ENCODE measurements at regions not wholly inside any gene's neighbourhood (a gene's known extent, or its start where the extent isn't known, plus 50 kb on each side); places are given as distances from the start of the nearest gene placed in this dataset.

DNA sequence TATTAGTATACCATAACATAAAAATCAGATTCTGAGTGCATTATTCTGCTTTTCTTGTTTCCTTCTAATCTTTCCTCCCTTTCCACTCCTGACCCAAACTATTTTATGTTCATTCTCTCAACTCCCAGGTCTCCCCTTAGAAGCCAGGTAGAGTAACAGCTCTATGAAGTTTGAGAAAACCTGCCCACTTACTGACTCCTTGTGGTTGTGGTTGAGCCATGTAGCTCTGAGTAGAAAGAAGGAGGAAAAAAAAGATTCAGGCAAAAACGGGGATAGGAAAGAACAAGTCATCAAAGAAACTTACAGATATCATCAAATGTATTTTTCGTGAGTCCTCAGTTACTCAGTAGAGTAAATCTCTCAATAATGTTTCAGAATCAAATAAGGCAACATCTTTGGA lies 216.7 kb downstream of the PMP22 start:
- H3K4me3 Mint-ChIP-seq, result no peak overlapping the region
- no peak overlapping the region for H3K27ac Mint-ChIP-seq
- H3K4me1 Mint-ChIP-seq, result no peaks in the 10 kb centered on the region
- DNase-seq (no peak), ATAC-seq (replicated peaks) (no peak)
- H3K36me3 Mint-ChIP-seq, result no peaks in the 10 kb centered on the region
- H3K27me3 Mint-ChIP-seq, result peaks cover 14 to 35% of the 10 kb centered on the region in 2 donors
- no peaks in the 10 kb centered on the region for H3K9me3 Mint-ChIP-seq

DNA sequence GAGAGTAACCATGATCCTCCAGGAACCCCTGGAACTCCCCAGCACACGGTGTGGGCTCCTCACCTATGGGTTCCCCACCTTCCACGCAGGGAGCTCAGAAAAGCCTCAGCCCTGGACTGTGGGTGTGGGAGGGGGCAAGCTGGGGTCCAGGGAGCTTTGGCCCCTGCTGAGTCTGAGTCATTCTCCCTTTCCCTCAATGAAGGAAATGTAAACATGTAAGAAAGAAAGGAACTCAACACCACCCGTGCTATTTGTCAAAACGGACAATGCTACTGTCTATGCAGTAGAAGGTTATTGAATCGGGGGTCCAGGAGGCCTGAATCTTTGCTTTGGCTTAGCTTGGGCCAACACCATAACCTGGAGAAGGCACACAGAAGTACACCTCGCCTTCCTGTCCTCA lies 222.8 kb downstream of the PMP22 start:
- no peaks in the 10 kb centered on the region for H3K4me1 Mint-ChIP-seq
- no peak overlapping the region for H3K4me3 Mint-ChIP-seq
- H3K27ac Mint-ChIP-seq, result no peak overlapping the region
- no peaks in the 10 kb centered on the region for H3K9me3 Mint-ChIP-seq
- H3K27me3 Mint-ChIP-seq, result peaks cover 0 to 10% of the 10 kb centered on the region in 2 donors
- no peak for DNase-seq
- no peak for ATAC-seq (replicated peaks)
- no peaks in the 10 kb centered on the region for H3K36me3 Mint-ChIP-seq

GRCh38 chr17:15039366-15039765 lies 225.8 kb downstream of the PMP22 start:
- peaks cover 7 to 8% of the 10 kb centered on the region in 2 donors for H3K27me3 Mint-ChIP-seq
- H3K36me3 Mint-ChIP-seq, result no peaks in the 10 kb centered on the region
- no peak overlapping the region for H3K4me3 Mint-ChIP-seq
- no peaks in the 10 kb centered on the region for H3K4me1 Mint-ChIP-seq
- peaks cover 0 to 3% of the 10 kb centered on the region in 2 donors for H3K9me3 Mint-ChIP-seq
- H3K27ac Mint-ChIP-seq, result no peak overlapping the region
- DNase-seq, result no peak
- no peak for ATAC-seq (replicated peaks)

DNA sequence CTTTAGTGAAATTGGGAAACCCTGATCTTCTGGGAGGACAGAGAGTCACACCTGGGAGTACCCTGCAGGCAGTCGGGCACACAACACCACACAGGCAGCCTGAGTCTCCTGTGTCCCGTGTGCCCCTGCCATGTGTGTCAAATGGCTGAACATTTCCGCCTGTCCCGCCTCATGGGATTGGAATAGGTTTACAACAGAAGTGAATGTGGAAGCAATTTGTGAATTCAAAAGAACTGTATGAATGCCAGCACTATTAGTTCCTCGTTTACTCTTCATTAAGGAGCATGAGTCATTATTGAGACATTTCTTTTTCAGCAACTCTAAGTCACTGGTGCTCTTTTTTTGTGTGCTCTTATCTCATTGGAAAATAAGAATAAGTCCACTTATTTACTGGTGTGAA lies 226.5 kb downstream of the PMP22 start:
- H3K27ac Mint-ChIP-seq, result no peak overlapping the region
- peaks cover 5 to 7% of the 10 kb centered on the region in 2 donors for H3K27me3 Mint-ChIP-seq
- H3K4me1 Mint-ChIP-seq, result no peaks in the 10 kb centered on the region
- DNase-seq, result no peak
- ATAC-seq (replicated peaks), result no peak
- H3K4me3 Mint-ChIP-seq, result no peak overlapping the region
- H3K36me3 Mint-ChIP-seq, result no peaks in the 10 kb centered on the region
- H3K9me3 Mint-ChIP-seq, result peaks cover 0 to 3% of the 10 kb centered on the region in 2 donors

- no peak overlapping the region for H3K27ac Mint-ChIP-seq
- no peak overlapping the region for H3K4me3 Mint-ChIP-seq
- no peaks in the 10 kb centered on the region for H3K36me3 Mint-ChIP-seq
- DNase-seq, result no peak
- no peak for ATAC-seq (replicated peaks)
- H3K9me3 Mint-ChIP-seq, result peaks cover 0 to 3% of the 10 kb centered on the region in 2 donors
- H3K27me3 Mint-ChIP-seq, result peaks cover 9 to 22% of the 10 kb centered on the region in 2 donors
- H3K4me1 Mint-ChIP-seq, result no peaks in the 10 kb centered on the region
Observed at GRCh38 chr17:15036238-15036637, 228.9 kb downstream of the PMP22 start.

GRCh38 chr17:15031975-15032374 lies 233.2 kb downstream of the PMP22 start:
- H3K9me3 Mint-ChIP-seq, result peaks cover 0 to 3% of the 10 kb centered on the region in 2 donors
- no peak overlapping the region for H3K4me3 Mint-ChIP-seq
- DNase-seq (no peak), ATAC-seq (replicated peaks) (no peak)
- H3K27ac Mint-ChIP-seq, result no peak overlapping the region
- H3K36me3 Mint-ChIP-seq, result no peaks in the 10 kb centered on the region
- no peaks in the 10 kb centered on the region for H3K4me1 Mint-ChIP-seq
- peaks cover 14 to 22% of the 10 kb centered on the region in 2 donors for H3K27me3 Mint-ChIP-seq

DNA sequence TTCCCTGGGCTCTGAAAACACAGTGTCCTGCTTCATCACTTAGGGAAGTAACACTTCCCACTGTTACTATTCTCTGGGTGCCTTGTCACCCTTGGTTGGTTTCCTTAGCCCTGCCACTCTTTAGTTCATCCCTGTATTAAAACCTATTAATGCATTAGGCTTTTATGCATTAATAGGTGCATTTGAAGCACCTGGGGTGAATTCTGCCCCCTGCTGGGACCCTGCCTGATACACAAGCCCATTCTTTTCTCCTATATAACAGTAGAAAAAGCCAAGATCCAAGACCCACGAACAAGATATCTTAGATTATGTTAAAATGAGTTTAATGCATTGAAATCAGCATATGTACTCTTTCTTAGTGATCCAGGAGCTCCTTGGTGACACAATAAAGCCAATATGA lies 235.7 kb downstream of the PMP22 start:
- peaks cover 16 to 21% of the 10 kb centered on the region in 2 donors for H3K27me3 Mint-ChIP-seq
- H3K9me3 Mint-ChIP-seq, result no peaks in the 10 kb centered on the region
- H3K4me1 Mint-ChIP-seq, result no peaks in the 10 kb centered on the region
- DNase-seq, result no peak
- H3K27ac Mint-ChIP-seq, result no peak overlapping the region
- no peak for ATAC-seq (replicated peaks)
- H3K4me3 Mint-ChIP-seq, result no peak overlapping the region
- H3K36me3 Mint-ChIP-seq, result no peaks in the 10 kb centered on the region

GRCh38 chr17:15027853-15028252 lies 237.3 kb downstream of the PMP22 start:
- Mint-ChIP-seq H3K4me1 (no peaks in the 10 kb centered on the region), H3K27ac (no peak overlapping the region), H3K36me3 (no peaks in the 10 kb centered on the region), H3K4me3 (no peak overlapping the region), H3K27me3 (peaks cover 16 to 19% of the 10 kb centered on the region in 2 donors), H3K9me3 (peaks cover 0 to 2% of the 10 kb centered on the region in 2 donors)
- DNase-seq (no peak), ATAC-seq (replicated peaks) (no peak)

DNA sequence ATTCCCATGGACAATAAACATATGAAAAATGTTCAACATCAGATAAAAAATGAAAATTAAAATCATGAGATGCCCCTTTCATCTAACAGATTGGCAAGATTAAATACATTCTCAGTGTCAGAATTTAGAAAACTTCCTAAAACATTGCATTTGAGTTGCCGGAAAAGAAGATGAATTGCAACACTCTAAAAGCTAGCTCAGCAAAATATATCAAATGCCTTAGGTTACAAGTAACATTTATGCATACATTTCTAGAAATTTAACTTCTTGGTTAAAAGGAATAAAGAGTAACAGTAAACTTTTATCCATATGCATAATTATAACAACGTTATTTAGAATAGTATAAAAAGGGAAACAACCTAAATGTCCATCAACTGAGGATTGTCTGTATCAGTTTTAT lies 239.0 kb downstream of the PMP22 start:
- peaks cover 6 to 11% of the 10 kb centered on the region in 2 donors for H3K27me3 Mint-ChIP-seq

DNA sequence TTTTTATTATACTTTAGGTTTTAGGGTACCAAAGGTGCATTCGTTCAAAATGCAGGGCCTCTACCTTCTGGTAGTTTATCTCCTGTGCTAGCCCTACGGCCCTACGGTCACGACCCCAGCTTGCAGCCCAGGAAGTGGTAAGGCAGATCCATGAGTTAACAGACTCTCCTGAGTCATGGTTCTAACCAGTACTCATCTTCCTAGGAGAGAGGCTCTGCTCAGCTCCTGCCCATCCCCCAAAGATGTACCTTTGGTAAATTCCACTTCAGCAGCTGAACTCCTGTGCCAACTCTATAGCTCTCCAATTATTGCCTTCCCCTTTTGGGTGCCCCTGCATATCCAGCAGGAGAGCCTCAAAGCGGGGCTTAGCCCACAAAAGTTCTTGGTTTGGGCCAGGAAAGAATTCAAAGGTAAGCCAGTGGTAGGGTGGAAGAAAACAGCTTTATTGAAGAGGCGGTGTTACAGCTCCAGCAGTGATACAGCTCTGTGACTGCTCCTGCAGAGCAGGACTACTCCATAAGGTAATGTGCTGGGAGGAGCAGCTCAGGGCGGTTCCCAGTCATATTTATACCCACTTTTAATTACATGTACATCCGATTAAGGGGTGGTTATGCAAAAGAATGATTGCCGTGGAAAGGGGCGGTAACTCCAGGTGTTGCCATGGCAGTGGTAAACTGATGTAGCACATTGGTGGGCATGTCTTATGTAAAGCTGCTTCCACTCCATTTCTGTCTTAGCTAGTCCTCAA lies 241.4 kb downstream of the PMP22 start:
- H3K9me3 Mint-ChIP-seq, result peaks cover 0 to 2% of the 10 kb centered on the region in 2 donors
- no peaks in the 10 kb centered on the region for H3K4me1 Mint-ChIP-seq
- H3K27ac Mint-ChIP-seq, result no peak overlapping the region
- ATAC-seq (replicated peaks) (no peak), DNase-seq (no peak)
- peaks cover 4 to 6% of the 10 kb centered on the region in 2 donors for H3K27me3 Mint-ChIP-seq
- H3K36me3 Mint-ChIP-seq, result no peaks in the 10 kb centered on the region
- H3K4me3 Mint-ChIP-seq, result no peak overlapping the region

More for the DNA sequence above, 239.0 kb downstream of the PMP22 start:
- H3K9me3 Mint-ChIP-seq, result peaks cover 0 to 2% of the 10 kb centered on the region in 2 donors
- no peak overlapping the region for H3K4me3 Mint-ChIP-seq
- no peaks in the 10 kb centered on the region for H3K4me1 Mint-ChIP-seq
- no peak overlapping the region for H3K27ac Mint-ChIP-seq
- no peaks in the 10 kb centered on the region for H3K36me3 Mint-ChIP-seq
- DNase-seq (no peak), ATAC-seq (replicated peaks) (no peak)

DNA sequence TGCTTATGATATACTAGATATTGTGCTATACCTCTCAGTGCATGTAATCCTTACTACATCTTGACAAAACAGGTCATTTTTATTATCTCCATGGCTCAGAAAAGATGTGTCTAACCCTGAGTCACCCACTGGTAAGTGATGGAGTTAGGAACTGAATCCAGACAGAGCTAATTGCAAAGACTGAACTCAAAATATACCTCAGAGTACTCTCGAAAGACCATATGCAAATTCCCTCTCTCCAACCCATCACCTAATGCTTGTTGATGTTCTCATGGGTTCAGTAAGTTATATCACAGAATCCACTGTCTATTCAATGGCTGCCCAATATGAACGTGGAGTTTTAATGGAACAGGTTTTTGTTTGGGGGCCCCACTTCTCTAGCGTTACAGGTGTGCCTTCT lies 246.0 kb downstream of the PMP22 start:
- Mint-ChIP-seq H3K9me3 (peaks cover 0 to 2% of the 10 kb centered on the region in 2 donors), H3K27ac (no peak overlapping the region)

DNA sequence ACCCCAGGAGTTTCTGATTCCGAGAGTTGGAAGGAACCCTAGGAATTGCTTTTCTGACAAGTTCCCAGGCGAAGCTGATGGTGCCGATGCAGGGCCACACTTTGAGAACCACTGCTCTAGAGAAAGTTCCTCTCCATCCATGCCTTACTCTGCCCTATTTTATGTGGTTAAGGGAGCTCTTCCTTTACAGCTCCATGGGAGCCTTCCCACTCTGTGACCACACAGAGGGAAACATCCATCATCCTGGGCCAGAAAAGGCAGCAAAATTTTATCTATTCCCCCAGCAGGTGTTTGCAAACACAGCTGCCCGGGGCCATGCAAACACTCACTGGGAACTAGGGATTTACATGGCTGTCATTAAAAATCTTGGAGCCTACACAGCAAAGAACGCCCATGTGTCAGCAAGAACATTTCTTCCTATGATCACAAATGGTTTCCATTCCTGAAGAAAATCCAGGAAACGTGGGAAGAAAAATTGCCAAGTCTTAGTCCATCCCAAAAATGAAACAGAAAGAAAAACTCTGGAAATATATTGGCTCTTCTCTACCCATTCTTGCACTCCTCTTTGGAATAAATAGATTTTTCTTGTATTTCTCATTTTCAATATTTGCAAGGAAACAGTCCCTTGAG lies 252.7 kb downstream of the PMP22 start:
- H3K4me3 Mint-ChIP-seq, result no peak overlapping the region
- DNase-seq (no peak), ATAC-seq (replicated peaks) (no peak)
- H3K4me1 Mint-ChIP-seq, result no peaks in the 10 kb centered on the region
- H3K36me3 Mint-ChIP-seq, result no peaks in the 10 kb centered on the region
- H3K27ac Mint-ChIP-seq, result no peak overlapping the region
- peaks cover 0 to 13% of the 10 kb centered on the region in 2 donors for H3K27me3 Mint-ChIP-seq
- H3K9me3 Mint-ChIP-seq, result no peaks in the 10 kb centered on the region

More for the DNA sequence above, 246.0 kb downstream of the PMP22 start:
- Mint-ChIP-seq H3K36me3 (no peaks in the 10 kb centered on the region), H3K4me1 (no peaks in the 10 kb centered on the region), H3K27me3 (no peaks in the 10 kb centered on the region), H3K4me3 (no peak overlapping the region)
- ATAC-seq (replicated peaks) (no peak), DNase-seq (no peak)

GRCh38 chr17:15009087-15009486 lies 256.0 kb downstream of the PMP22 start:
- Mint-ChIP-seq H3K36me3 (no peaks in the 10 kb centered on the region), H3K27ac (no peak overlapping the region), H3K4me3 (no peak overlapping the region), H3K27me3 (peaks cover 0 to 13% of the 10 kb centered on the region in 2 donors), H3K9me3 (no peaks in the 10 kb centered on the region), H3K4me1 (no peaks in the 10 kb centered on the region)
- DNase-seq, result no peak
- ATAC-seq (replicated peaks), result no peak

- no peak for ATAC-seq (replicated peaks)
- Mint-ChIP-seq H3K27ac (no peak overlapping the region), H3K4me1 (no peaks in the 10 kb centered on the region), H3K27me3 (peaks cover 0 to 7% of the 10 kb centered on the region in 2 donors), H3K36me3 (no peaks in the 10 kb centered on the region), H3K9me3 (no peaks in the 10 kb centered on the region), H3K4me3 (no peak overlapping the region)
- no peak for DNase-seq
Observed at GRCh38 chr17:15007147-15007553, 258.0 kb downstream of the PMP22 start.
